ENCODE measurements at regions not wholly inside any gene's neighbourhood (a gene's known extent, or its start where the extent isn't known, plus 50 kb on each side); places are given as distances from the start of the nearest gene placed in this dataset.

GRCh38 chr2:36170805-36171204 lies 184.8 kb upstream of the CRIM1 start:
- Histone ChIP-seq H3K4me3 (no peak overlapping the region), H3K27me3 (no peaks in the 10 kb centered on the region), H3K27ac (no peak overlapping the region), H3K4me1 (no peaks in the 10 kb centered on the region), H3K36me3 (no peaks in the 10 kb centered on the region), H3K9me3 (no peaks in the 10 kb centered on the region)
- WGBS, 2 donors (ENCODE audit: low coverage in 1 of 2) = 33 to 36% methylated on average over 2 of the region's 2 CpGs
- TF ChIP-seq POLR2A (IDR thresholded peaks at IDR 0.05) = no peak
- no peak for TF ChIP-seq EP300 (IDR thresholded peaks at IDR 0.05)
- no peak for TF ChIP-seq CTCF (IDR thresholded peaks at IDR 0.05)
- no peak for TF ChIP-seq POLR2AphosphoS5 (IDR thresholded peaks at IDR 0.05)
- no peak for ATAC-seq

- WGBS, 2 donors (ENCODE audit: low coverage in 1 of 2) = 33 to 46% methylated on average over 1 of the region's 1 CpG
Observed at GRCh38 chr2:36169843-36170242, 185.7 kb upstream of the CRIM1 start.

GRCh38 chr2:36168115-36168514 lies 187.5 kb upstream of the CRIM1 start:
- no peak overlapping the region for H3K4me3 ChIP-seq
- H3K36me3 ChIP-seq = no peaks in the 10 kb centered on the region
- H3K27me3 ChIP-seq = no peaks in the 10 kb centered on the region
- 56 to 83% methylated on average over 1 to 2 of the region's 2 CpGs for WGBS, 2 donors (ENCODE audit: low coverage in 1 of 2)
- no peak overlapping the region for H3K27ac ChIP-seq
- TF ChIP-seq EP300 (IDR thresholded peaks at IDR 0.05) (no peak), CTCF (IDR thresholded peaks at IDR 0.05) (no peak), POLR2AphosphoS5 (IDR thresholded peaks at IDR 0.05) (no peak), POLR2A (IDR thresholded peaks at IDR 0.05) (no peak)
- H3K4me1 ChIP-seq = no peaks in the 10 kb centered on the region
- ATAC-seq = no peak
- no peaks in the 10 kb centered on the region for H3K9me3 ChIP-seq

More at GRCh38 chr2:36169843-36170242, 185.7 kb upstream of the CRIM1 start:
- Histone ChIP-seq H3K4me1 (no peaks in the 10 kb centered on the region), H3K27me3 (no peaks in the 10 kb centered on the region), H3K4me3 (no peak overlapping the region), H3K9me3 (no peaks in the 10 kb centered on the region), H3K27ac (no peak overlapping the region), H3K36me3 (no peaks in the 10 kb centered on the region)
- ATAC-seq = no peak
- no peak for TF ChIP-seq POLR2AphosphoS5 (IDR thresholded peaks at IDR 0.05)
- TF ChIP-seq POLR2A (IDR thresholded peaks at IDR 0.05) = no peak
- no peak for TF ChIP-seq CTCF (IDR thresholded peaks at IDR 0.05)
- TF ChIP-seq EP300 (IDR thresholded peaks at IDR 0.05) = no peak

GRCh38 chr2:36165132-36165531 lies 190.4 kb upstream of the CRIM1 start:
- H3K4me3 ChIP-seq = no peak overlapping the region

More at GRCh38 chr2:36165132-36165531, 190.4 kb upstream of the CRIM1 start:
- no peaks in the 10 kb centered on the region for H3K27me3 ChIP-seq
- WGBS, 2 donors (ENCODE audit: low coverage in 1 of 2) = 69 to 89% methylated on average over 2 to 4 of the region's 4 CpGs
- H3K4me1 ChIP-seq = peaks cover 0 to 5% (median 0%) of the 10 kb centered on the region in 3 donors
- no peaks in the 10 kb centered on the region for H3K9me3 ChIP-seq
- ATAC-seq = no peak
- no peaks in the 10 kb centered on the region for H3K36me3 ChIP-seq
- TF ChIP-seq POLR2AphosphoS5 (IDR thresholded peaks at IDR 0.05) (no peak), POLR2A (IDR thresholded peaks at IDR 0.05) (no peak), CTCF (IDR thresholded peaks at IDR 0.05) (no peak), EP300 (IDR thresholded peaks at IDR 0.05) (no peak)
- H3K27ac ChIP-seq = no peak overlapping the region
